Ishikawa (cell line): ENCODE measurements at regions not wholly inside any gene's neighbourhood (a gene's known extent, or its start where the extent isn't known, plus 50 kb on each side); places are given as distances from the start of the nearest gene placed in this dataset.

ENCODE experiments used
- CEBPB ChIP-seq: IDR thresholded peaks from 2 replicates; pipeline ENCODE4 v1.6.1; 2012
- CREB1 ChIP-seq: IDR thresholded peaks from 2 replicates; pipeline ENCODE4 v1.6.1; 2012; ENCODE audit warnings: low read depth
- EGR1 ChIP-seq: IDR thresholded peaks from 2 replicates; pipeline ENCODE4 v1.6.1; 2012
- EP300 ChIP-seq: IDR thresholded peaks from 2 replicates; pipeline ENCODE4 v1.6.1; 2012; ENCODE audit warnings: borderline replicate concordance
- FOXM1 ChIP-seq: IDR thresholded peaks from 2 replicates; pipeline ENCODE4 v1.6.1; 2012; ENCODE audit warnings: low read depth, borderline replicate concordance
- MAX ChIP-seq: IDR thresholded peaks from 2 replicates; pipeline ENCODE4 v1.6.1; 2012
- RAD21 ChIP-seq: IDR thresholded peaks from 2 replicates; pipeline ENCODE4 v1.6.1; 2012; ENCODE audit warnings: low read depth
- REST ChIP-seq: IDR thresholded peaks from 2 replicates; pipeline ENCODE4 v1.6.1; 2012; ENCODE audit warnings: low read depth, mild to moderate bottlenecking
- TAF1 ChIP-seq: IDR thresholded peaks from 2 replicates; pipeline ENCODE4 v1.6.1; 2012; ENCODE audit warnings: low read depth, mild to moderate bottlenecking
- TCF12 ChIP-seq: IDR thresholded peaks from 2 replicates; pipeline ENCODE4 v1.6.1; 2012; ENCODE audit warnings: low read depth
- USF1 ChIP-seq: IDR thresholded peaks from 2 replicates; pipeline ENCODE4 v1.6.1; 2012

- TF ChIP-seq EP300 (no peak), USF1 (no peak), CEBPB (no peak), CREB1 (no peak), MAX (no peak), EGR1 (no peak), RAD21 (no peak), TCF12 (no peak), TAF1 (no peak), REST (no peak), FOXM1 (no peak)
These were observed 307.3 kb upstream of the DUSP10 start for GRCh38 chr1:222049176-222049575.
